Endodermal cell (in vitro differentiated cells): ENCODE measurements at regions not wholly inside any gene's neighbourhood (a gene's known extent, or its start where the extent isn't known, plus 50 kb on each side); places are given as distances from the start of the nearest gene placed in this dataset.

ENCODE experiments used
- DNase-seq: peaks from one replicate; pipeline ENCODE4 v3.0.0-alpha.2; 2017
- H3K27ac ChIP-seq: 2 replicates; pipeline ENCODE4 v1.5.1; 2013; ENCODE audit warnings: mild to moderate bottlenecking, low read depth, low read length, moderate library complexity
- H3K27me3 ChIP-seq: 2 replicates; pipeline ENCODE4 v1.6.1; 2013; ENCODE audit warnings: mild to moderate bottlenecking, low read length, moderate library complexity; ENCODE audit not compliant: insufficient read depth, control insufficient read depth, poor library complexity, severe bottlenecking
- H3K36me3 ChIP-seq: 2 replicates; pipeline ENCODE4 v1.7.0; 2013; ENCODE audit warnings: mild to moderate bottlenecking, low read length, moderate library complexity; ENCODE audit not compliant: control insufficient read depth, insufficient read depth
- H3K4me1 ChIP-seq: one replicate; pipeline ENCODE4 v1.7.0; 2013; ENCODE audit warnings: low read length; ENCODE audit not compliant: control insufficient read depth, insufficient read depth
- H3K4me3 ChIP-seq: 2 replicates; pipeline ENCODE4 v1.5.1; 2013; ENCODE audit warnings: mild to moderate bottlenecking, low read length, moderate library complexity
- H3K9ac ChIP-seq: 2 replicates; pipeline ENCODE4 v1.6.1; 2013; ENCODE audit warnings: mild to moderate bottlenecking, low read length, moderate library complexity; ENCODE audit not compliant: poor library complexity, severe bottlenecking; ENCODE audit errors: extremely low read depth
- H3K9me3 ChIP-seq: 2 replicates; pipeline ENCODE4 v1.6.1; 2013; ENCODE audit warnings: mild to moderate bottlenecking, low read length, moderate library complexity; ENCODE audit not compliant: control insufficient read depth
- H3K27ac Mint-ChIP-seq: 2 replicates; pipeline ENCODE4 v1.8.0; 2020; ENCODE audit warnings: mixed read lengths
- H3K27me3 Mint-ChIP-seq: 2 replicates; pipeline ENCODE4 v1.8.0; 2021; ENCODE audit warnings: mild to moderate bottlenecking, mixed read lengths; ENCODE audit not compliant: insufficient read depth
- H3K36me3 Mint-ChIP-seq: 2 replicates; pipeline ENCODE4 v1.8.0; 2020; ENCODE audit warnings: low read depth, mixed read lengths
- H3K4me1 Mint-ChIP-seq: 2 replicates; pipeline ENCODE4 v1.8.0; 2020; ENCODE audit warnings: mixed read lengths
- H3K4me3 Mint-ChIP-seq: 2 replicates; pipeline ENCODE4 v1.8.0; 2020; ENCODE audit warnings: mild to moderate bottlenecking, moderate library complexity, mixed read lengths
- H3K9me3 Mint-ChIP-seq: 2 replicates; pipeline ENCODE4 v1.8.0; 2020; ENCODE audit warnings: mild to moderate bottlenecking, mixed read lengths
- WGBS, 2 experiments: methylation state at CpG; one replicate each; pipeline versions ENCODE4 v1.1.5 to v1.1.7; 2013; ENCODE audit warnings: missing lambda C conversion rate in 2 of 2, mixed read lengths in 1 of 2; ENCODE audit not compliant: insufficient coverage in 1 of 2, insufficient read length in 1 of 2; 5-methylcytosine and 5-hydroxymethylcytosine counted together
- TF ChIP-seq, protein P1 (sequence below): fragments of 200-600 bp; sonication (generic); conservative IDR thresholded peaks from 2 replicates; pipeline ENCODE4 v1.5.0; 2021; ENCODE audit warnings: antibody characterized with exemption, mild to moderate bottlenecking

GRCh38 chr5:93249651-93250289 lies 331.2 kb downstream of the NR2F1-AS1 start:
- H3K4me3 ChIP-seq: no peak overlapping the region
- peaks cover 5% of the 10 kb centered on the region for H3K4me1 ChIP-seq
- Mint-ChIP-seq H3K4me1 (peaks cover 28% of the 10 kb centered on the region), H3K27ac (no peak overlapping the region), H3K36me3 (no peaks in the 10 kb centered on the region), H3K4me3 (no peak overlapping the region), H3K9me3 (no peaks in the 10 kb centered on the region), H3K27me3 (peaks cover 4% of the 10 kb centered on the region)
- H3K27me3 ChIP-seq: no peaks in the 10 kb centered on the region
- H3K9ac ChIP-seq: no peak overlapping the region
- TF ChIP-seq, protein P1, sequence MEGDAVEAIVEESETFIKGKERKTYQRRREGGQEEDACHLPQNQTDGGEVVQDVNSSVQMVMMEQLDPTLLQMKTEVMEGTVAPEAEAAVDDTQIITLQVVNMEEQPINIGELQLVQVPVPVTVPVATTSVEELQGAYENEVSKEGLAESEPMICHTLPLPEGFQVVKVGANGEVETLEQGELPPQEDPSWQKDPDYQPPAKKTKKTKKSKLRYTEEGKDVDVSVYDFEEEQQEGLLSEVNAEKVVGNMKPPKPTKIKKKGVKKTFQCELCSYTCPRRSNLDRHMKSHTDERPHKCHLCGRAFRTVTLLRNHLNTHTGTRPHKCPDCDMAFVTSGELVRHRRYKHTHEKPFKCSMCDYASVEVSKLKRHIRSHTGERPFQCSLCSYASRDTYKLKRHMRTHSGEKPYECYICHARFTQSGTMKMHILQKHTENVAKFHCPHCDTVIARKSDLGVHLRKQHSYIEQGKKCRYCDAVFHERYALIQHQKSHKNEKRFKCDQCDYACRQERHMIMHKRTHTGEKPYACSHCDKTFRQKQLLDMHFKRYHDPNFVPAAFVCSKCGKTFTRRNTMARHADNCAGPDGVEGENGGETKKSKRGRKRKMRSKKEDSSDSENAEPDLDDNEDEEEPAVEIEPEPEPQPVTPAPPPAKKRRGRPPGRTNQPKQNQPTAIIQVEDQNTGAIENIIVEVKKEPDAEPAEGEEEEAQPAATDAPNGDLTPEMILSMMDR: no peak
- H3K36me3 ChIP-seq: no peaks in the 10 kb centered on the region
- 84 to 89% methylated on average over 5 to 11 of the region's 11 CpGs for WGBS, 2 experiments
- peak overlapping the region; percentile 59 for H3K27ac ChIP-seq
- no peak for DNase-seq
- H3K9me3 ChIP-seq: no peaks in the 10 kb centered on the region

- no peak overlapping the region for H3K27ac ChIP-seq
- H3K9me3 ChIP-seq: no peaks in the 10 kb centered on the region
- no peak for DNase-seq
- Mint-ChIP-seq H3K4me1 (peaks cover 46% of the 10 kb centered on the region), H3K27me3 (peaks cover 4% of the 10 kb centered on the region), H3K4me3 (no peak overlapping the region), H3K27ac (no peak overlapping the region), H3K9me3 (no peaks in the 10 kb centered on the region), H3K36me3 (no peaks in the 10 kb centered on the region)
- H3K4me3 ChIP-seq: peak overlapping the region; percentile 58
- H3K4me1 ChIP-seq: peaks cover 9% of the 10 kb centered on the region
- H3K27me3 ChIP-seq: no peaks in the 10 kb centered on the region
- H3K36me3 ChIP-seq: no peaks in the 10 kb centered on the region
- no peak overlapping the region for H3K9ac ChIP-seq
- TF ChIP-seq, protein P1: no peak
- 13 to 33% methylated on average over 1 to 3 of the region's 3 CpGs for WGBS, 2 experiments
Measured at GRCh38 chr5:93247105-93247504, 333.9 kb downstream of the NR2F1-AS1 start.

DNA sequence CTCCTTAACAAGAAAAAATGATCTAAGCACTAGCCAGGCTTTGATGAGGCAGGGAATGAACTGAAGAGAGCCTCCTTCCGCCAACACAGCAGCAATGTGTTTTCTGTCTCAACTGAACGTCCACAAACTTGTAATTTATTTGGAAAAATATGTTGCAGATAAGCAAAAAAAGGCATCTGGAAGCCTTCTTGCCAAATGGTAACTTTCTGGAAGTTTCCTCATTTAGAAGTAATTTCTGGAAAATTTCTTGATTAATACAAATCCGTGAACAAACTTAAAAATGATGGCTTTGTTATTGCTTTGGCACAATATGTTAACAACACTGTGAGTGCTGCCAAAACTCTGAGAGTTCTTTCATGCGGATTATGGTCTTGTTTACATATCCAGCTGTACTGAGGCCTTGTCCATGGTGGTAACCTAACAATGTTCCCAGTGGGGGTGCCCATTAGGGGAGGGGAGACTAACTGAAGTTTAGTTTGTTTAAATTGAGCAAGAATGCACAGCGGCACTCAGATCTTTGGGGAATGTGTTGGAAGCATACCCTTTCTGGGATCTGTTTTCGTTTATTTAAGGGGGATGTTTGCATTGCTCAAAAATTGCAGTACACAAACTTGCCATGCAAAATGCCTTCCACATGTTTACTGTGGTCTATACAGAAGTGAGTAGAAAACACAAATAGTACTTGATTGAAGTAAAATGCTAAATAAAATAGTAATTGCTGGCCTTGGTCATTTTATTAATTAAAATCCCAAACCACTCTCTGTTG lies 334.7 kb downstream of the NR2F1-AS1 start:
- Mint-ChIP-seq H3K4me1 (peaks cover 46% of the 10 kb centered on the region), H3K27me3 (peaks cover 4% of the 10 kb centered on the region), H3K27ac (no peak overlapping the region), H3K9me3 (no peaks in the 10 kb centered on the region), H3K36me3 (no peaks in the 10 kb centered on the region), H3K4me3 (peak overlapping the region; percentile 2)
- Histone ChIP-seq H3K27me3 (no peaks in the 10 kb centered on the region), H3K36me3 (no peaks in the 10 kb centered on the region), H3K4me1 (peaks cover 9% of the 10 kb centered on the region), H3K4me3 (no peak overlapping the region), H3K27ac (peak overlapping the region; percentile 15), H3K9me3 (no peaks in the 10 kb centered on the region), H3K9ac (no peak overlapping the region)
- 43 to 46% methylated on average over 4 to 6 of the region's 6 CpGs for WGBS, 2 experiments
- peak; percentile 74 for DNase-seq
- TF ChIP-seq, protein P1: no peak
